NCI-H146 treated with DMSO at 0.1 percent for 48 hours (cell line): ENCODE measurements at regions not wholly inside any gene's neighbourhood (a gene's known extent, or its start where the extent isn't known, plus 50 kb on each side); places are given as distances from the start of the nearest gene placed in this dataset.
"Not testable (repeated sequence)": the region's sequence is repeated elsewhere in the genome, so short reads cannot be mapped to it uniquely, and the experiment has no call there.

Experiments
- DNase-seq: peaks from one replicate; lab custom pipeline; 2025; ENCODE audit not compliant: unreplicated experiment; lab: John Stamatoyannopoulos, UW

DNA sequence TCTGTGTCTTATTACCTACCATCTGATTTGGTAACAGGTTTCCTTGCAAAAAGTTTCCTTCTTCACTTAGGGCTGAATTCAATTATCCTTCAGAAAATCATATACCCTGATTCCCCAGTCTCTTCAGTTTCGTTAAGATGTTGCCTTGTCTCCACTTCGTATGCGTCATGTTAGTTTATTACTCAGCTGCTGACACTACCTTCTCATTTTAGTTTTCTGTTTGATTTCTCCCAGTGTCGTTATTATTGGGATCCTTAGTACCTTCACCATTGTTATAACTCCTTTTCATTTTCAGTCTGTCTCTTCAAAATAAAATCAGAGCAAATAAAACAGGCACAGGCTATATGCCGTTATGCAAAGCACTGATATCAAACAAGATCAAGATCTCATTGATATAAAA, 87.5 kb upstream of the RBPJ start:
- no peak for DNase-seq

DNA sequence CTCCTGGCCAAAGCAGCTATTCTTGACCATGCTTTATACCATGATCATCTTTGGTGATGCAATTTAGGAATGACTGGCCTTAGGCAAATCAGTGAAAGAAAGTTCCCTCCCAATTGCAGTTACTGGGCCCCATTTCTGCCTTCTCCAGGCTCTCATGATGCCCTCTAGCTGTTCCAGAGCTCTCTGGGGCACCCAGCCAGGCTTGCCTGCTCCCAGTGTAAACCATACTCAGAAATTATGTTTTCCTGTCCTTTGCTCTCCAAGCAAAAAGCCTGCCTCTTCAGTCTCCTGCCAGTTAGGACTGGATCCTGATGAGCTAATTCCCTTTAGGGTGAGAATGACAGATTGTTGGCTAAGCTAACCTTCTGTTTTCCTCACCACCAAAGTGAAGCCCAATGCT, 85.3 kb upstream of the RBPJ start:
- DNase-seq: no peak

DNA sequence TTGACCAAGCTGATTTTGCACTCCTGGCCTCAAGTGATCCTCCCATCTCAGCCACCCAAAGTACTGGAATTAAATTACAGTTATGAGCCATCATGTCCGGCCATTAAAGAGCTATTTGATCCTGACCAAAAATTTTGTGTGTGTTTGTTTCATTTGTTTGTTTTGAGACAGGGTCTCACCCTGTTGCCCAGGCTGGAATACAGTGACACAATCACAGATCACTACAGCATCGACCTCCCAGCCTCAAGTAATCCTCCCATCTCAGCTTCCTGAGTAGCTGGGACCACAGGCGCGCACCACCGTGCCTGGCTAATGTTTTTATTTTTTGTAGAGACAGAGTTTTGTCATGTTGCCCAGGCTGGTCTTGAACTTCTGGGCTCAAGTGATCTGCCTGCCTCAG, 82.9 kb upstream of the RBPJ start:
- no peak for DNase-seq

DNA sequence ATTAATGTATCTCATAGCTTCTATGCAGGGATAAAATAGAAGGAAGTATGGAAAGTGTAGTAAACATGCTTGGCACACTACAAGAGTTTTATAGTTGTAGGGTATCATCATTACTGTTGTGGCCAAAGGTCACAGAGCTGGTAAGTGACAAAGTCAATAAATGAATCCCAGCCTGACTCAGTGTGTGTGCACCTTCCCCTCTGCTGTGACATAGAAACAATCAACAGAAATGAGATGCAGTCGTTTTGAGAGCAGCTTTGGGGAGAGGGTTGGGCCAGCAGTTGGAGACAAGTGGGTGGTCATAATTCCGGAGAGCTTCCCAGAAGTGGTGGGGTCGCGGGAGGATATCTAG, 82.4 kb upstream of the RBPJ start:
- no peak for DNase-seq

DNA sequence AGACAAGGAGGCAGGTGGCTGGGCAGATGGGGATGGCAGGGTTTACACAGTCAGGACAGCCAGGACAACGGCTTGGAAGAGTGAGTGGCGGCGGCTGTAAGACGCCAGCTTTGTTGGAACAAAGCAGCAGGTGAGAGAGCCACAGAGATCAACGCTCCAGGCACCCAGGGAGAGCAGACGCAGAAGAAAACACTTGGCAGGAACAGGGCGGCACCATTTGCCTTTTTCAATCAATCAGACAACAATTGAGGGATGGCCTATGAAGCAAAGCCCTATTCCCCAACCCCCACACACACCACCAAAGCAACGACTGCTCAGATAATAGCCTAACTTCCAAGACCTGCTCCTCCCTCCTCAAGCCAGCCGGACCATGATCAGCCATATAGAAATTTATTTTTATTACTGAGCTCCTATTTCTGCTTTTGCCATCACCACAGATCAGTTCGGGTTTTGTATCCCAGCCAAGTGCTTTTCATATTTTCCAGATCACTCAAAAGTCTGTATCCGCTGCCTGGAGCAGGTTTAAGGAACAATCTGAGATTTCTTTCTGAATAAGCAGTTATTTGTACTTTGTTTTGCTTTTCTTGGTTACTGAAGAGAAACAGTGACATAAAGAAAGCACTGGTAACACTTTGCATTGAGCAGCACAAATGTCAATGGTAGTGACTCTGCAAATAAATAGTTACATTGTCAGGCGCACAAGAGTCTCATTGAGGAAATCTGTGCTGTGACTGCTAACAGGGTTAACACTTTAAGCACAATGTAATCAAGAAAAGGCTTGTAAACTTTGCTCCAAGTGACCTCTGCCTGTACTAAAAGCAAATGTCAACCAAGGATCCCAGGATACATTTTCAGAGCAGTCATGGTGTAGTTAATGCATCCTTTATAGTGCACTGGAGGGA, 81.8 kb upstream of the RBPJ start:
- peak; percentile 88 for DNase-seq

DNA sequence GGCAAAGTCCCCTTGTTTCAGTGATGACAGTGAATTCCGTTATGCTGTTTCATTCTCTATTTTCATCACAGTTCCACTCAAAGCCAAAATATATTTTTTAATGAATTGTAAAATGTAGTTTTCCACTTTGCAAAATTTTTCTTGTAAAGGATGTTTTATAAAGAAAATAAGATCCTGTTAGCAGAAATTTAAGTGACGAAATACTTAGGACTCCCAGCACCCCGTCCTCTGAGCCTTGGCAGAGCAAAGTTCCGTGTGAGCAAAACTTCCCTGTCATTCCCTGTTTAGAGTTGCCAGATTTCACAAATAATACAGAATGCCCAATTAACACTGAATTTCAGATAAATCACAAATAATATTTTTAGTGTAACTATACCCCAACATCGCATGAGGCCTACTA, 81.0 kb upstream of the RBPJ start:
- DNase-seq: no peak

DNA sequence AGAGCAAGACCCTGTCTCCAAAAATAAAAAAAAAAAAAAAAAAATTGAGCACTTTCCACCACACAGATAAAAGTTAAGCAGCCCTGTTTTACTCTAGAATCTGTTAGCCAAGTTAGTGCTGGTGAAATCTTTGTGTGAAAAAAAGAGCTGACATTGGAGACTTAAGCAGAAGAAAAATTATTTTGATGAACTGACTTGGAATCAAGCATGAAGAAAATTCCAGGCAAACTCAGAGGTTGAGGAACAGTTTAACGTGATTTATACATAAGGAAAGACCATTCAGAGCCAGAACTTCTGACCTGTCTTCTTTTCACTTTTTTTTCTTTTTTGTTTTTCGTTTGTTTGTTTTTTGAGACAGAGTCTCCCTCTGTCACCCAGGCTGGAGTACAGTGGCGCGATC, 79.6 kb upstream of the RBPJ start:
- DNase-seq: no peak

- no peak for DNase-seq
Observed at GRCh38 chr4:26242451-26242850, 78.4 kb upstream of the RBPJ start.

DNA sequence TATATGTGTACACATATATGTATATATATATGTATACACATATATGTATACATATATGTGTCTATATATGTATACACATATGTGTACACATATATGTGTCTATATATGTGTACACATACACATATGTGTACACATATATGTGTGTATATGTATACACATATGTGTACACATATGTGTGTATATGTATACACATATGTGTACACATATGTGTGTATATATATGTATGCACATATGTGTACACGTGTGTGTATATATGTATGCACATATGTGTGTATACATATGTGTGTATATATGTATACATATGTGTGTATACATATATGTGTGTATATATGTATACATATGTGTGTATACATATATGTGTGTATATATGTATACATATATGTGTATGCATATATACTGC, 76.7 kb upstream of the RBPJ start:
- DNase-seq: not testable (repeated sequence)

GRCh38 chr4:26248647-26249046, 72.2 kb upstream of the RBPJ start:
- peak; percentile 20 for DNase-seq

- DNase-seq: no peak
Observed at GRCh38 chr4:26252349-26253025, 68.3 kb upstream of the RBPJ start.

DNA sequence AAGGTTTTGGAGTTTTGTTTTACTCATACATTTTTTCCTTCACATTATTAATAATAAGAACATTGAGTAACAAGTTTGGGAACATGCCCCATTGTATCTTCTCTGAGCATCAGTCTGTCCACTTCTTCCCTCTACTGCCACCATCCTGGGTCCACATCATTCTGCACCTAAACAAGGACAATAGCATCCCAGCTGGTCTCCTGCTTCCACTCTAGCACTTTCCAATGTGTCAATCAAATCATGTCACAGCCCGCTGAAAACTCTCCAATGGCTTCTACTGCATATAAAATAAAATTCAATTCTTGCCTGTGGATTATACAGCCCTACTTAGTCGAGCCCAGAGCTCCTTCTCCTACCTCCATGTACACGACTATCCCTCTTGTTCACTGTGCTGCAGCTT, 66.8 kb upstream of the RBPJ start:
- no peak for DNase-seq

- no peak for DNase-seq
Observed at GRCh38 chr4:26255989-26256388, 64.8 kb upstream of the RBPJ start.

- DNase-seq: not testable (repeated sequence)
Observed at GRCh38 chr4:26257444-26257843, 63.4 kb upstream of the RBPJ start.

GRCh38 chr4:26257850-26258249, 63.0 kb upstream of the RBPJ start:
- DNase-seq: no peak

- no peak for DNase-seq
Observed at GRCh38 chr4:26260571-26260970, 60.2 kb upstream of the RBPJ start.

DNA sequence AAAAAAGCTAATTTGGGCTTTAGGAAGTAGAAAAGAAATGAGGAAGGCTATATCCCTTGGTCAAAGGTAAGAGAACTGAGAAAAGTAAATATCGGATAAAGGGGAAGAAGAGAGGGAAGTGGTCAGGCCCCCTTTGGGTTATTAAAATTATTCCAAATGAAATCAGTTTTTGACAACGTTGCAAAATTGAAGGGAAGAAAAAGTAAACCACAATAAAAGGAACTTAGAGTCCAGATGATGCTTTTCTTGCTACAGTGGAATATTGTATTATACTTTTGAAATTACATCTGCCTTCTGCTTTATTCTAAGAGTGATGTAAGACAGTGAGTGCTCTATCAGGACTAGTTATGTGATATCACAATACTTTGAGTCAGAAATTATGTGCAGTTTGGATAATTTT, 59.4 kb upstream of the RBPJ start:
- no peak for DNase-seq

DNA sequence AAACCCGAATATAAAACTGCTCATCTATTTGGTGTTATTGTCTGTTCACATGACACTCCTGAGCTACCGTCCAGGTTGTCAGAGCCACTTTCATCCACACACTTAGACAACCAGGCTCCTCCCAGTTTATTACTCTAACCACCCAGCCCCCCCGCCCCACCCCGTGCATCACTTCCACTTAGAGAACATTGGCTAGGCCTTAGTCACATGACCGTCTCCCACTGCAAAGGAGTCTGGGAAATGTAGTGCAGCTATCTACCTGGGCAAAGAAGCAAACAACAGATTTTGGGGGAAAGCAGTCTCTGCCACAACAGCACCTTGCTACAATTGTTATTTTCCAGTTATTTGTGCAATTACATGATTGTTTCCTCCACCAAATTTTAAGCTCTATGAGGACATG, 57.6 kb upstream of the RBPJ start:
- DNase-seq: no peak

- no peak for DNase-seq
Observed at GRCh38 chr4:26264109-26264508, 56.7 kb upstream of the RBPJ start.

GRCh38 chr4:26267087-26267486, 53.7 kb upstream of the RBPJ start:
- DNase-seq: no peak

DNA sequence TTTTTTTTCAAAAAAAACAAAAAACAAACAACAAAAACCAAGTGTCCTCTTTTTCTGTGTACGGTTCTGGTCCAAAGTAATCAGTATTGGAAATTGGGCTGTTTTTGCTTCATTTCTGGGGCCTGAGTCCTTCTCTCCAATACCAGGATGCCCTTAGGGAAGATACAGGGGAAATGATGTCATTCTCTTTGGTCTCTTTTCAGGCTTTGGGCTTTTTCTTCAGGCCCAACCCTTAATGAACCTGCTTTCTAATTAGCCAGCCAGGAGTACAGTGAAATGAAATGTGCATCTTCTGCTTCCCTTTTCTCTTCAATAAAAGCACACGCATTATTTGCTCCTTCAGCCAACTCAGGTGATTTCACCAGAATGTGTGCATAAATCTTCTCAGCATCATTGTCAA, 52.6 kb upstream of the RBPJ start:
- DNase-seq: no peak

GRCh38 chr4:26269038-26269437, 51.8 kb upstream of the RBPJ start:
- DNase-seq: no peak
